GM23338 (cell line): ENCODE measurements at regions not wholly inside any gene's neighbourhood (a gene's known extent, or its start where the extent isn't known, plus 50 kb on each side); places are given as distances from the start of the nearest gene placed in this dataset.
"Not testable (repeated sequence)": the region's sequence is repeated elsewhere in the genome, so short reads cannot be mapped to it uniquely, and the experiment has no call there.

Experiments used
- ATAC-seq: fragments of 200-7000 bp; cut with Tn5 transposase; 3 replicates; pipeline ENCODE4 v1.9.1; 2020
- DNase-seq: peaks from one replicate; pipeline ENCODE4 v3.0.0-alpha.2; 2015; ENCODE audit warnings: low spot score
- H2AFZ ChIP-seq: fragments of 200-600 bp; sonication (generic); 2 replicates; pipeline ENCODE4 v1.8.0; 2016; ENCODE audit warnings: antibody characterized with exemption, mild to moderate bottlenecking, moderate library complexity
- H3F3A ChIP-seq: fragments of 200-600 bp; sonication (generic); replicated peaks from 2 replicates; pipeline ENCODE4 v1.8.0; 2017; ENCODE audit warnings: antibody characterized with exemption, mixed run types, low read depth
- H3K27ac ChIP-seq: fragments of 200-600 bp; sonication (generic); 2 replicates; pipeline ENCODE4 v1.6.1; 2016; ENCODE audit warnings: low read depth
- H3K27me3 ChIP-seq: fragments of 200-600 bp; sonication (generic); 2 replicates; pipeline ENCODE4 v1.8.0; 2016; ENCODE audit warnings: mild to moderate bottlenecking, mixed run types, moderate library complexity; ENCODE audit not compliant: insufficient read depth
- H3K36me3 ChIP-seq: fragments of 200-600 bp; sonication (generic); 2 replicates; pipeline ENCODE4 v1.8.0; 2016; ENCODE audit warnings: mild to moderate bottlenecking; ENCODE audit not compliant: insufficient read depth
- H3K4me1 ChIP-seq: fragments of 200-600 bp; sonication (generic); 2 replicates; pipeline ENCODE4 v1.8.0; 2016; ENCODE audit warnings: mild to moderate bottlenecking, moderate library complexity; ENCODE audit not compliant: insufficient read depth
- H3K4me2 ChIP-seq: fragments of 200-600 bp; sonication (generic); 2 replicates; pipeline ENCODE4 v1.7.1; 2017; ENCODE audit warnings: mixed run types
- H3K4me3 ChIP-seq: fragments of 200-600 bp; sonication (generic); 2 replicates; pipeline ENCODE4 v1.6.1; 2016; ENCODE audit warnings: mixed run types
- H3K79me2 ChIP-seq: fragments of 200-600 bp; sonication (generic); replicated peaks from 2 replicates; pipeline ENCODE4 v1.8.0; 2017; ENCODE audit warnings: mild to moderate bottlenecking; ENCODE audit not compliant: insufficient read depth
- H3K9me2 ChIP-seq: fragments of 200-600 bp; sonication (generic); 2 replicates; pipeline ENCODE4 v1.8.0; 2017; ENCODE audit not compliant: insufficient read depth
- H4K20me1 ChIP-seq: fragments of 200-600 bp; sonication (generic); replicated peaks from 2 replicates; pipeline ENCODE4 v1.8.0; 2017; ENCODE audit warnings: mild to moderate bottlenecking; ENCODE audit not compliant: insufficient read depth
- H3K27ac Mint-ChIP-seq: 2 replicates; pipeline ENCODE4 v1.8.0; 2020; ENCODE audit warnings: inconsistent platforms, mild to moderate bottlenecking, moderate library complexity, mixed read lengths
- H3K27me3 Mint-ChIP-seq: 3 replicates; pipeline ENCODE4 v1.8.0; 2022; ENCODE audit warnings: low read depth, mild to moderate bottlenecking, moderate library complexity, mixed read lengths, inconsistent platforms; ENCODE audit not compliant: insufficient read depth, poor library complexity
- H3K36me3 Mint-ChIP-seq: 3 replicates; pipeline ENCODE4 v1.8.0; 2021; ENCODE audit warnings: low read depth, mild to moderate bottlenecking, inconsistent platforms, moderate library complexity, mixed read lengths
- H3K4me1 Mint-ChIP-seq: 3 replicates; pipeline ENCODE4 v1.8.0; 2020; ENCODE audit warnings: mild to moderate bottlenecking, inconsistent platforms, mixed read lengths
- H3K4me3 Mint-ChIP-seq: 3 replicates; pipeline ENCODE4 v1.8.0; 2021; ENCODE audit warnings: moderate library complexity, mild to moderate bottlenecking, inconsistent platforms, mixed read lengths
- H3K9me3 Mint-ChIP-seq: 3 replicates; pipeline ENCODE4 v1.8.0; 2020; ENCODE audit warnings: moderate library complexity, mild to moderate bottlenecking, inconsistent platforms, mixed read lengths

- peaks cover 27% of the 10 kb centered on the region for H3K4me1 Mint-ChIP-seq
- peak overlapping the region; percentile 51 for H3K4me3 Mint-ChIP-seq
- H3F3A ChIP-seq, DNase-seq, H3K36me3 ChIP-seq, H4K20me1 ChIP-seq, H2AFZ ChIP-seq, H3K27me3 ChIP-seq, H3K79me2 ChIP-seq, H3K27me3 Mint-ChIP-seq, H3K9me2 ChIP-seq: not testable (repeated sequence)
- H3K4me1 ChIP-seq: peaks cover 17% of the 10 kb centered on the region
- H3K36me3 Mint-ChIP-seq: peaks cover 21% of the 10 kb centered on the region; the same call in 2 of the 3 replicates
- ATAC-seq: peak; percentile 48
- peak overlapping the region; percentile 44 for H3K4me3 ChIP-seq
- peak overlapping the region; percentile 97; the same call in 1 of the 2 replicates for H3K27ac ChIP-seq
- H3K27ac Mint-ChIP-seq: peak overlapping the region; percentile 48
- H3K9me3 Mint-ChIP-seq: peaks cover 31% of the 10 kb centered on the region
- peak overlapping the region; percentile 77 for H3K4me2 ChIP-seq
Observed at GRCh38 chr16:29284723-29285122, 121.8 kb downstream of the NPIPB11 start.

DNA sequence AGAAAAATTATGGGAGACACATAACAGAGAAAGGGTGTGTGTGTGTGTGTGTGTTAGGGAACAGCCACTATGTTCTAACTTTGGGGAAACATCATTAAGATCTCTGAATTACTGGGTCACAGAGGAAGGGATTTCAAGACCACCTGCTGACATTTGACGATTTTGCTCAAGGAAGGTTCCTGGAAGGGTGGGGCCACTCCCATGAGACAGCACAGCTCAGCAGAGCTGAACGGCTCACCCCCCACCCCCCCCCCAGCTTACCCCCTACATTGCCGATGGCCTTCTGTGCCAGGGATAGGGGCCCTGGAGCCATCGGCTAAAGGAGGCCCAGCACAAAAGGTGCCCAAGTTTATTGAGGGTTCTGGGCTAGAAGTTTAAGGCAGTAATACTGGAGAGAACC is 122.4 kb downstream of the NPIPB11 start:
- not testable (repeated sequence) for H3K27ac ChIP-seq, H3K27ac Mint-ChIP-seq, H3K79me2 ChIP-seq, H3K4me3 Mint-ChIP-seq, H3K27me3 Mint-ChIP-seq, H3K4me3 ChIP-seq, H2AFZ ChIP-seq, DNase-seq, H3K36me3 ChIP-seq, H3F3A ChIP-seq, H4K20me1 ChIP-seq, ATAC-seq, H3K27me3 ChIP-seq, H3K9me2 ChIP-seq
- Mint-ChIP-seq H3K36me3 (peaks cover 21% of the 10 kb centered on the region; the same call in 2 of the 3 replicates), H3K4me1 (peaks cover 27% of the 10 kb centered on the region), H3K9me3 (peaks cover 31% of the 10 kb centered on the region)
- H3K4me1 ChIP-seq: peaks cover 17% of the 10 kb centered on the region
- H3K4me2 ChIP-seq: 0 out of 2 replicates have a peak overlapping the region, but pooled peaks have one; percentile 77

GRCh38 chr16:29278097-29278871 is 128.2 kb downstream of the NPIPB11 start:
- not testable (repeated sequence) for ATAC-seq, H3K4me3 ChIP-seq

DNA sequence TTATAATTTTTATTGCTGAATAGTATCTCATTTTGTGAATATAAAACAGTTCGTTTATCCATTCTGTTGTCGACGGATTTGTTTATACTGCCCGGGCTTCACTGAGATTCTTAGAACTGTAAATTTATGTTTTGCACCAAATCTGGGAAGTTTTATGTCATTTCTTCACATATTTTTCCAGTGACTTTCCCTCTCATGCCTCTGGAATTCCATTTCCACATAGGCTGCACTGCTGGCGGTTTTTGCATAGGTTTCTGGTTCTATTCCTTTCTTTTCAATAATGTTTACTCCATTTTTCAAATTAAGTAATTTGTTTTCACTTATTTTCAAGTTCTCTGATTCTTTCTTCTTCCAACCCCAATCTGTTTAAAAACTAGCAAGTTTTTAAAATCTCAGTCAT is 130.1 kb downstream of the NPIPB11 start:
- H3K4me2 ChIP-seq, H3K4me3 Mint-ChIP-seq, DNase-seq, H3K27me3 ChIP-seq, H4K20me1 ChIP-seq, H3K4me3 ChIP-seq, H3F3A ChIP-seq, H3K27ac ChIP-seq, H3K27me3 Mint-ChIP-seq, H3K79me2 ChIP-seq, H2AFZ ChIP-seq, H3K36me3 Mint-ChIP-seq, H3K36me3 ChIP-seq, H3K4me1 ChIP-seq, H3K4me1 Mint-ChIP-seq, H3K9me2 ChIP-seq, H3K27ac Mint-ChIP-seq, ATAC-seq, H3K9me3 Mint-ChIP-seq: not testable (repeated sequence)

More at GRCh38 chr16:29278097-29278871, 128.2 kb downstream of the NPIPB11 start:
- H3K36me3 ChIP-seq, H3K27me3 ChIP-seq, H3K4me1 ChIP-seq, H2AFZ ChIP-seq, H3K4me1 Mint-ChIP-seq, H3K27ac Mint-ChIP-seq, H3K4me3 Mint-ChIP-seq, H3K79me2 ChIP-seq, H3K27ac ChIP-seq, DNase-seq, H3K4me2 ChIP-seq, H3F3A ChIP-seq, H3K9me2 ChIP-seq, H4K20me1 ChIP-seq, H3K27me3 Mint-ChIP-seq: not testable (repeated sequence)
- Mint-ChIP-seq H3K36me3 (peaks cover 19% of the 10 kb centered on the region; the same call in 2 of the 3 replicates), H3K9me3 (peaks cover 25% of the 10 kb centered on the region)

GRCh38 chr16:29274055-29275035 is 132.2 kb downstream of the NPIPB11 start:
- not testable (repeated sequence) for H2AFZ ChIP-seq, H3K4me1 Mint-ChIP-seq, H3K36me3 Mint-ChIP-seq, H3K4me3 ChIP-seq, H4K20me1 ChIP-seq, ATAC-seq, H3K4me2 ChIP-seq, H3K79me2 ChIP-seq, H3K27me3 ChIP-seq, H3K9me3 Mint-ChIP-seq, H3K4me3 Mint-ChIP-seq, H3K27ac Mint-ChIP-seq, H3F3A ChIP-seq, H3K36me3 ChIP-seq, H3K27me3 Mint-ChIP-seq, DNase-seq, H3K9me2 ChIP-seq, H3K4me1 ChIP-seq, H3K27ac ChIP-seq

- H3K9me2 ChIP-seq, H3K4me2 ChIP-seq, DNase-seq, ATAC-seq, H3K4me1 ChIP-seq, H3K36me3 ChIP-seq, H3K27me3 Mint-ChIP-seq, H3K36me3 Mint-ChIP-seq, H3K4me1 Mint-ChIP-seq, H3K4me3 Mint-ChIP-seq, H3K9me3 Mint-ChIP-seq, H4K20me1 ChIP-seq, H3F3A ChIP-seq, H2AFZ ChIP-seq, H3K27ac ChIP-seq, H3K79me2 ChIP-seq, H3K27me3 ChIP-seq, H3K4me3 ChIP-seq, H3K27ac Mint-ChIP-seq: not testable (repeated sequence)
Observed at GRCh38 chr16:29273298-29274054, 133.0 kb downstream of the NPIPB11 start.
